WTC11 (cell line): ENCODE measurements at regions not wholly inside any gene's neighbourhood (a gene's known extent, or its start where the extent isn't known, plus 50 kb on each side); places are given as distances from the start of the nearest gene placed in this dataset.

Experiments used
- ATAC-seq: fragments of 200-7000 bp; cut with Tn5 transposase; 2 replicates; pipeline ENCODE4 v1.10.0; 2021; ENCODE audit warnings: mild to moderate bottlenecking, moderate library complexity
- CTCF ChIA-PET: fragments of 300-600 bp; sonication (Branson Sonifier 250); formaldehyde crosslinking; loops from one replicate; lab custom pipeline; 2021; ENCODE audit warnings: antibody characterized with exemption; lab: Charles Lee
- POLR2A ChIA-PET: fragments of 350-600 bp; sonication (Branson Sonifier 250); formaldehyde crosslinking; loops from one replicate; lab custom pipeline; 2021; ENCODE audit warnings: antibody characterized with exemption; lab: Charles Lee
- DNase-seq: peaks from one replicate; pipeline ENCODE4 v3.0.0; 2021; ENCODE audit warnings: low spot score
- H3K27ac Mint-ChIP-seq: 2 replicates; pipeline ENCODE4 v1.8.0; 2021; ENCODE audit warnings: mixed read lengths
- H3K27me3 Mint-ChIP-seq: 2 replicates; pipeline ENCODE4 v1.8.0; 2021; ENCODE audit warnings: low read depth, mild to moderate bottlenecking, moderate library complexity, mixed read lengths
- H3K36me3 Mint-ChIP-seq: 2 replicates; pipeline ENCODE4 v1.8.0; 2021; ENCODE audit warnings: mixed read lengths
- H3K4me1 Mint-ChIP-seq: 2 replicates; pipeline ENCODE4 v1.8.0; 2022; ENCODE audit warnings: mixed read lengths
- H3K4me3 Mint-ChIP-seq: 2 replicates; pipeline ENCODE4 v1.8.0; 2021; ENCODE audit warnings: mild to moderate bottlenecking, moderate library complexity, mixed read lengths
- H3K9me3 Mint-ChIP-seq: 2 replicates; pipeline ENCODE4 v1.8.0; 2021; ENCODE audit warnings: mixed read lengths
- CDX4 ChIP-seq: fragments of 250-450 bp; sonication (Bioruptor Pico); IDR thresholded peaks from 2 replicates; pipeline ENCODE4 v1.9.0; 2021; ENCODE audit warnings: moderate library complexity, mild to moderate bottlenecking, inconsistent platforms, borderline replicate concordance
- E2F1 ChIP-seq: sonication (generic); formaldehyde crosslinking; IDR thresholded peaks from 2 replicates; pipeline ENCODE4 v1.8.0; 2022; ENCODE audit warnings: mild to moderate bottlenecking, missing genetic modification reagents
- JAZF1 ChIP-seq: fragments of 250-450 bp; sonication (Bioruptor Pico); IDR thresholded peaks from 2 replicates; pipeline ENCODE4 v1.9.0; 2021; ENCODE audit warnings: moderate library complexity, mild to moderate bottlenecking, inconsistent platforms
- MLX ChIP-seq: sonication (generic); formaldehyde crosslinking; IDR thresholded peaks from 2 replicates; pipeline ENCODE4 v1.8.1; 2023; ENCODE audit warnings: mild to moderate bottlenecking, missing genetic modification reagents, moderate library complexity
- NR1H2 ChIP-seq: sonication (generic); formaldehyde crosslinking; IDR thresholded peaks from 2 replicates; pipeline ENCODE4 v1.9.0; 2021; ENCODE audit warnings: mild to moderate bottlenecking, moderate library complexity, missing genetic modification reagents
- NR3C1 ChIP-seq: sonication (generic); formaldehyde crosslinking; conservative IDR thresholded peaks from 2 replicates; pipeline ENCODE4 v1.8.1; 2023; ENCODE audit warnings: low read depth, mild to moderate bottlenecking, missing genetic modification reagents
- OVOL2 ChIP-seq: fragments of 250-450 bp; sonication (Bioruptor Pico); IDR thresholded peaks from 2 replicates; pipeline ENCODE4 v1.9.0; 2021; ENCODE audit warnings: mild to moderate bottlenecking, borderline replicate concordance
- PRDM15 ChIP-seq: sonication (generic); formaldehyde crosslinking; IDR thresholded peaks from 2 replicates; pipeline ENCODE4 v1.8.0; 2022; ENCODE audit warnings: missing genetic modification reagents
- RORB ChIP-seq: fragments of 250-450 bp; sonication (Bioruptor Pico); IDR thresholded peaks from 2 replicates; pipeline ENCODE4 v1.9.0; 2021; ENCODE audit warnings: mild to moderate bottlenecking
- SMAD3 ChIP-seq: sonication (generic); formaldehyde crosslinking; IDR thresholded peaks from 2 replicates; pipeline ENCODE4 v1.8.0; 2022; ENCODE audit warnings: missing genetic modification reagents, mild to moderate bottlenecking, borderline replicate concordance
- STAT6 ChIP-seq: sonication (generic); formaldehyde crosslinking; conservative IDR thresholded peaks from 2 replicates; pipeline ENCODE4 v1.8.1; 2023; ENCODE audit warnings: mild to moderate bottlenecking, low read depth, missing genetic modification reagents, moderate library complexity
- TP53 ChIP-seq: sonication (generic); formaldehyde crosslinking; IDR thresholded peaks from 2 replicates; pipeline ENCODE4 v1.8.1; 2023; ENCODE audit warnings: mild to moderate bottlenecking, missing genetic modification reagents
- ZNF121 ChIP-seq: sonication (generic); formaldehyde crosslinking; IDR thresholded peaks from 2 replicates; pipeline ENCODE4 v1.8.0; 2023; ENCODE audit warnings: missing genetic modification reagents
- ZNF317 ChIP-seq: sonication (generic); formaldehyde crosslinking; IDR thresholded peaks from 2 replicates; pipeline ENCODE4 v1.8.1; 2023; ENCODE audit warnings: low read depth, mild to moderate bottlenecking, moderate library complexity, missing genetic modification reagents, borderline replicate concordance
- ZNF396 ChIP-seq: fragments of 250-450 bp; sonication (Bioruptor Pico); IDR thresholded peaks from 2 replicates; pipeline ENCODE4 v1.8.0; 2021; ENCODE audit warnings: mild to moderate bottlenecking, moderate library complexity, borderline replicate concordance
- ZNF423 ChIP-seq: fragments of 250-450 bp; sonication (Bioruptor Pico); IDR thresholded peaks from 2 replicates; pipeline ENCODE4 v2.1.2; 2022; ENCODE audit warnings: mild to moderate bottlenecking, moderate library complexity
- ZNF671 ChIP-seq: fragments of 250-450 bp; sonication (Bioruptor Pico); IDR thresholded peaks from 2 replicates; pipeline ENCODE4 v1.8.0; 2021; ENCODE audit warnings: mild to moderate bottlenecking

- TF ChIP-seq ZNF317, result no peak
- TF ChIP-seq CDX4 (CRISPR knock-in tag), result no peak
- CTCF ChIA-PET, result interaction anchor here (1.0 kb wide), 1 partner anchor 9 kb away, joined by 4 read pairs; no protein-coding TSS in a partner anchor
- H3K4me3 Mint-ChIP-seq, result no peak overlapping the region
- H3K36me3 Mint-ChIP-seq, result peaks cover 7% of the 10 kb centered on the region
- H3K9me3 Mint-ChIP-seq, result peaks cover 14% of the 10 kb centered on the region
- DNase-seq, result no peak
- H3K27ac Mint-ChIP-seq, result no peak overlapping the region
- no peak for ATAC-seq
- POLR2A ChIA-PET, result no interaction called here
- H3K27me3 Mint-ChIP-seq, result peaks cover 7% of the 10 kb centered on the region
- peaks cover 37% of the 10 kb centered on the region for H3K4me1 Mint-ChIP-seq
Measured at GRCh38 chr14:36245223-36245622, 68.7 kb upstream of the PTCSC3 start.

- POLR2A ChIA-PET, result no interaction called here
- no peaks in the 10 kb centered on the region for H3K36me3 Mint-ChIP-seq
- TF ChIP-seq ZNF121 (no peak), ZNF671 (CRISPR knock-in tag) (no peak), STAT6 (CRISPR knock-in tag) (no peak), JAZF1 (no peak), MLX (CRISPR knock-in tag) (no peak), NR1H2 (no peak), NR3C1 (no peak), SMAD3 (CRISPR knock-in tag) (no peak), OVOL2 (CRISPR knock-in tag) (no peak), PRDM15 (no peak), ZNF396 (CRISPR knock-in tag) (no peak), TP53 (CRISPR knock-in tag) (no peak), RORB (CRISPR knock-in tag) (no peak), ZNF423 (CRISPR knock-in tag) (no peak), E2F1 (no peak)
- peaks cover 49% of the 10 kb centered on the region for H3K4me1 Mint-ChIP-seq
- DNase-seq (no peak), ATAC-seq (peak; percentile 87)
- H3K4me3 Mint-ChIP-seq, result no peak overlapping the region
- CTCF ChIA-PET, result interaction anchor here (1.3 to 1.6 kb wide), 2 partner anchors 11 to 173 kb away, joined by 3 to 7 read pairs; no protein-coding TSS in a partner anchor
- H3K27me3 Mint-ChIP-seq, result peaks cover 10% of the 10 kb centered on the region
- H3K27ac Mint-ChIP-seq, result peak overlapping the region; percentile 35; the same call in 1 of the 2 replicates
- no peaks in the 10 kb centered on the region for H3K9me3 Mint-ChIP-seq
Measured at GRCh38 chr14:36243183-36243582, 66.7 kb upstream of the PTCSC3 start.
